ENCODE measurements at regions not wholly inside any gene's neighbourhood (a gene's known extent, or its start where the extent isn't known, plus 50 kb on each side); places are given as distances from the start of the nearest gene placed in this dataset.
"Not testable (repeated sequence)": the region's sequence is repeated elsewhere in the genome, so short reads cannot be mapped to it uniquely, and the experiment has no call there.

GRCh38 chrX:109874548-109874947 is 128.4 kb upstream of the TMEM164 start:
- in situ Hi-C loops (cut with MboI; ENCODE audit: low sequenced_read_pairs) = no loop called here

- in situ Hi-C loops (cut with MboI; ENCODE audit: low sequenced_read_pairs) = loop anchor here (25.0 kb wide), 1 partner anchor 389 kb away; the partner anchor contains the start of gene GUCY2F
Measured at GRCh38 chrX:109875831-109876230, 127.1 kb upstream of the TMEM164 start.

- in situ Hi-C loops (cut with MboI; ENCODE audit: low sequenced_read_pairs) = loop anchor here (25.0 kb wide), 1 partner anchor 391 kb away; the partner anchor contains the start of gene GUCY2F
Measured at GRCh38 chrX:109878236-109878635, 124.7 kb upstream of the TMEM164 start.

GRCh38 chrX:109879991-109880390 is 122.9 kb upstream of the TMEM164 start:
- in situ Hi-C loops (cut with MboI; ENCODE audit: low sequenced_read_pairs) = loop anchor here (10.0 to 25.0 kb wide), 2 partner anchors 165 to 393 kb away; partner anchors contain the start of gene GUCY2F

DNA sequence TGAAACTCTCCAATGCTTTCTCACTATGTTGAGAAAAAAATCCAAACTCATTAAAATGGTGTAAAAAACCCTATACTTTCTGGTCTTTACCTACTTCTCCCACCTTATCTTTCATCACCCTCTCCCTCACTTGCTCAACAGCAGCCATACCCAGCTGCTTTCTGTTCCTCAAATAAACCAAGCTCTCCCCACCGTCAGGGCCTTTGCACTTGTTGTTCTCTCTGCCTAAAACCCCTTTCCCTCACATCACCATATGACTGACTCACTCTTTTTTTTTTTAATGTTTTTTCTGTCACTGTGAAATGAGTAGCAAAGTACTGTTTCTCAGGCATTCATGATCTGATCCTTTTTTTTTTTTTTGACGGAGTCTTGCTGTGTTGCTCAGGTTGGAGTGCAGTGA is 122.3 kb upstream of the TMEM164 start:
- in situ Hi-C loops (cut with MboI; ENCODE audit: low sequenced_read_pairs) = loop anchor here (10.0 to 25.0 kb wide), 2 partner anchors 166 to 393 kb away; partner anchors contain the start of gene GUCY2F

DNA sequence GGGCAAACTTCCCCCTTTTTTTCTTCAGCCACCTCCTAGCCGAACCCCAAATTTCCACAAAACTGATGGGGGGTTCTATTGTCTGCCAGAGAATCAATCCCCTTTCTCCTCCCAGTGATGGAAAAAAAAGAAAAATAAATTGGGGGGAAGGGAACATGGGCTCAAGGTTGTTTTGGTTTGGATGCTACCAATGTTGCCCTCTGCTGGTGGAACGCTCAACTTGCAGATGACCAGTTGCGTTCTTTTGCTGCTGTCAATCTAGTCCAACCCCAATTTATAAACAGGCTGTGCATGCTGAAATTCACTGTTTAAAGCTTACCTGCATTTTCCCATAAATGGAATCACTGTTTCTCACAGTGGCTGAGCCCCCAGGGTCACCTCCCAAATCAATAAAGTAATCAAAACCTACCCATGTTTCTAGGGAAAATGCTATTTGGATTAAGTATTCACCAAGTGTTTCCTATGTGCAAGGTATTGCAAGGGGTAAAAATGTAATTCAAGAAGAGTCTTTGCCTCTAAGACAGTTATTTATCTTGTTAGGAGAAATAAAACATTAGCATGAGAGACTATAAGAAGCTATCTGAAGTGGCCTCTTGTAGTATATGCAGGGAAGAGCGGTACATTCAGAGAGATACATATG is 116.7 kb upstream of the TMEM164 start:
- in situ Hi-C loops (cut with MboI; ENCODE audit: low sequenced_read_pairs) = loop anchor here (10.0 to 25.0 kb wide), 2 partner anchors 171 to 399 kb away; partner anchors contain the start of gene GUCY2F

- in situ Hi-C loops (cut with MboI; ENCODE audit: low sequenced_read_pairs) = loop anchor here (10.0 to 25.0 kb wide), 2 partner anchors 175 to 402 kb away; partner anchors contain the start of gene GUCY2F
Measured at GRCh38 chrX:109889289-109890006, 113.5 kb upstream of the TMEM164 start.

DNA sequence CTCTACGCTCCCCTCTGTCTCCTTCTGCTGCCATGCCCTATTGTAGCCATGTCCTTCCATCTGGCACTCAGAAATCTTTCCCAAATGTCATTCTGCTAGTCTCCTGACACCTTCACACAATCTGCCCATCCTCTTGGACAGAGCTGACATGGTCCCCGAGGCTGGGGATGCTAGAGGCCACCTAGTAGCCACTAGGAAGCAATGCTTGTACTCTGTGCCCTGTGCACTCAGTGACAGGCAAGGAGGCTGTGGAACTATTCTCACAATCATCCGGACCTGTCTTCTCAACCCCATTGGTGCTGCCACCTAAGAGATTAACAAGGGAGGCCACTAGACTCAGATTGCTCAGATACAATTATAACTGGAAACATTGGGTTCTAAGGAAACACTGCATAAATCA is 112.6 kb upstream of the TMEM164 start:
- in situ Hi-C loops (cut with MboI; ENCODE audit: low sequenced_read_pairs) = loop anchor here (25.0 kb wide), 1 partner anchor 403 kb away; the partner anchor contains the start of gene GUCY2F

DNA sequence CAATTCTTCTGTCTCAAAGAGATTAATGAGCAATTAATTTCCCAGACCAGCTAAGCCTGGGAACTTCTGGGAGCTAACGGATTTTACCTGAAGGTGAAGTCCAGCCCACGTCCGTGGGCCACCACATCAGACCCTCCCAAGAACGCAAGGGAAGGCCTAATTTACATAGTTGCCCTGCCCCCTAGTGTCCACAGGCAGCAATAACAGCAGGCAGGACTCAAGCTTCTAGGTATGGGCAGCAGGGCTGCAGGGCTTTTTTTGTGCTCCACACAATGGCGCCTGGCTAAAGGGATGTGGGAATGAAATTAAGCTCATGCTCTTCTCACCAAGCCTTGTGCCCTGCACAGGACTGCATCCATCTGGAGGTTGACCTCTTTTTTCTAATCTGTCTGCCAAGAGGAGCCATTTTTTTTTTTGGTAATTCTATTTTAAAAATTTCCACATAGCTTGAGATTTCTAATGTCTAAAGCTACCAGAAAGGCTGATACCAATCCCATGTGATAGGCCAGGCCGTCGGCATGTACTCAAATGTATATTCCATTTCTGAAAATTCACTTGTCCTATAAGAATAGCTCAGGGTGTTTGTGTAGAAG is 111.9 kb upstream of the TMEM164 start:
- in situ Hi-C loops (cut with MboI; ENCODE audit: low sequenced_read_pairs) = loop anchor here (25.0 kb wide), 1 partner anchor 404 kb away; the partner anchor contains the start of gene GUCY2F

GRCh38 chrX:109896024-109896423 is 106.9 kb upstream of the TMEM164 start:
- in situ Hi-C loops (cut with MboI; ENCODE audit: low sequenced_read_pairs) = loop anchor here (25.0 kb wide), 1 partner anchor 409 kb away; the partner anchor contains the start of gene GUCY2F

- in situ Hi-C loops (cut with MboI; ENCODE audit: low sequenced_read_pairs) = loop anchor here (25.0 kb wide), 2 partner anchors 235 to 510 kb away; no protein-coding TSS in a partner anchor
Measured at GRCh38 chrX:109902665-109903064, 100.2 kb upstream of the TMEM164 start.

DNA sequence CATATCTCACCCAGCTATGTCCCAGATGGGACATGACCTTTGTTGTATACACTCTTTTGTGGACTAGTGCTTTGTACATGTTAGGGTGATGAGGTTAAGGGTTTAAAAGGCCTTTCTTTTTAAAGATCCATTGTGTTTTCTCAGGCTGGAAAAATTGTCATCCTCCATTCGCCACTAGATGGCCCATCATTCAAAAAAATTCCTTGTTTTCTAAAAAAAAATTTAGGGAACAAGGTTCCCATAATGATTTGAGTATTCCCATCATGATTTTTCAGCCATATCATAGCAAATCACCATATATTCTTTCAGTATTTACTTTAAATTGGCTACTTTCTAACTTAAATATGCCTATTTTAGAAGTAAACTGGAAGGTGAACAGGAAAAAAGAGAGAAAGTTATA is 91.9 kb upstream of the TMEM164 start:
- in situ Hi-C loops (cut with MboI; ENCODE audit: low sequenced_read_pairs) = loop anchor here (25.0 kb wide), 2 partner anchors 226 to 501 kb away; no protein-coding TSS in a partner anchor

DNA sequence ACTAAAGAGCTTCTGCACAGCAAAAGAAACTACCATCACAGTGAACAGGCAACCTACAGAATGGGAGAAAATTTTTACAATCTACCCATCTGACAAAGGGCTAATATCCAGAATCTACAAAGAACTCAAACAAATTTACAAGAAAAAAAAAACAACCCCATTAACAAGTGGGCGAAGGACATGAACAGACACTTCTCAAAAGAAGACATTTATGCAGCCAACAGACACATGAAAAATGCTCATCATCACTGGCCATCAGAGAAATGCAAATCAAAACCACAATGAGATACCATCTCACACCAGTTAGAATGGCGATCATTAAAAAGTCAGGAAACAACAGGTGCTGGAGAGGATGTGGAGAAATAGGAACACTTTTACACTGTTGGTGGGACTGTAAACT is 89.9 kb upstream of the TMEM164 start:
- in situ Hi-C loops (cut with MboI; ENCODE audit: low sequenced_read_pairs) = loop anchor here (25.0 kb wide), 2 partner anchors 224 to 499 kb away; no protein-coding TSS in a partner anchor

DNA sequence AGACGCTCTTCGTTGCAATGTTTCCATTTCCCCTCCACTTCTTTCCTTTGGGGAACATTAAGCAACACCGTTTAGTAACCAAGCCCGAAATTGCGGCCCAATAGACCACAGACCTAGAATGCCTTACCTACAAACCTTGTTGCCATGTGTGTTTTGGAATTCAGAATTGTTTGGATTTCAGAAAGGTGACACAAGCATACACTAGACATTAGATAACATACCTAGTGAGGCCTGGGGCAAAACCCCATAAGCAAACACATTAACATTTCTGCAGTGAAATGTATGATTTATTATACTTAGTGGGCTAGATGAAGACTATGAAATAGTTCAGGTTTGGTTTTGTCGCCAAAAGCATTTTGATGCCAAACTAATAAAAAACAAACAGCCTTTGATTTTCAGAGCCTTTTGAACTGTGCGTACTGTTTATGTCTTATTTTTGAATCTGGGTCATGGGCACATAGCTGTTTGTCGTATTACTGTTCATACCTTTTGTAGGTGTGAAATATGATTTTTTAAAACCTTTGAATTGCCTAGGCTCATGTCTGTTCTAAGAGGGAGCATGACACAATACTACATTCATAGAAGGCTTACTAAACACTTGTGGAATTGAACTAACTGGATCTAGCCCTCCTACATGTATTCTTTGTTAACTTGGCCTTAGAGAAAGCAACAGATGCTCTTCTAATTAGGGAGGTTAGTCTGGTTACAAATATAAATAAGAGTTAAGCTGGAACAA is 88.6 kb upstream of the TMEM164 start:
- in situ Hi-C loops (cut with MboI; ENCODE audit: low sequenced_read_pairs) = loop anchor here (25.0 kb wide), 2 partner anchors 223 to 498 kb away; no protein-coding TSS in a partner anchor

DNA sequence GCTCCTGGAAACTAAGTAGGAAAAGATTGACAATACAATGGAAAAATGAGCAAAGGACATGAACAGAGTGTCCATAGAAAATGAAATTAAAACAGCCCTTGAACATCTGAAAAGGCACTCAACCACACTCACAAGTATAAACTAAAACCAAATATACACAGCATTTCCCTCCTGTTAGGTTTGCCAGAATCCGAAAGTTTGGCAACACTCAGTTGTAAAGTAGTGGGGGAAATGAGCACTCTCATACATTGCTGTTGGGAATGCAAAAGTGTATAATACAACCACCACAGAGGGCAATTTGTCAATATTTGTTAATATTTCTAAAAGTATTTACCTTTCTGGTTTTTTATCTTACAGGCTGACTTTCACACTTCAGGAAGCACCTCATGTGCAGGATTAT is 84.2 kb upstream of the TMEM164 start:
- in situ Hi-C loops (cut with MboI; ENCODE audit: low sequenced_read_pairs) = loop anchor here (25.0 kb wide), 2 partner anchors 219 to 494 kb away; no protein-coding TSS in a partner anchor

- in situ Hi-C loops (cut with MboI; ENCODE audit: low sequenced_read_pairs) = loop anchor here (25.0 kb wide), 2 partner anchors 217 to 492 kb away; no protein-coding TSS in a partner anchor
Measured at GRCh38 chrX:109920325-109920724, 82.6 kb upstream of the TMEM164 start.

DNA sequence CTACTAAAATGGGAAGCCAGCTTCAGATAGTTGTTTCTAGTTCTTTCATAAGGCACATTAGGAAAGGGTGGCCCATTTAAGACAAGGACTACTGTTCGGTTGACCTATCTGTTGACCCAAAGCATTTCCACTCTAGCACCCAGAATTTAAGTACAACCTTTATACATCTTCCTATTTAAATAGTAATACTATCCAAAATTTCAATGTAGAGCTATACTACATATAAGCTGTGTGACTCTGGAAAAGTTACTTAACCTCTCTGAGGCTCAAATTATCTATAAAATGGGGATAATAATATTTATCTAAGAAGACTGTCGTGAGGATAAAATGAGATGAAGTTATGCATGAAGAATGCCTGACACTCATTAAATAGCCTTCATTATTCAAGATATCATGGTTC is 82.0 kb upstream of the TMEM164 start:
- in situ Hi-C loops (cut with MboI; ENCODE audit: low sequenced_read_pairs) = loop anchor here (25.0 kb wide), 2 partner anchors 216 to 491 kb away; no protein-coding TSS in a partner anchor

- in situ Hi-C loops (cut with MboI; ENCODE audit: low sequenced_read_pairs) = loop anchor here (25.0 kb wide), 2 partner anchors 215 to 490 kb away; no protein-coding TSS in a partner anchor
Measured at GRCh38 chrX:109922190-109922589, 80.7 kb upstream of the TMEM164 start.

GRCh38 chrX:109925003-109925402 is 77.9 kb upstream of the TMEM164 start:
- in situ Hi-C loops (cut with MboI; ENCODE audit: low sequenced_read_pairs) = not testable (repeated sequence)

DNA sequence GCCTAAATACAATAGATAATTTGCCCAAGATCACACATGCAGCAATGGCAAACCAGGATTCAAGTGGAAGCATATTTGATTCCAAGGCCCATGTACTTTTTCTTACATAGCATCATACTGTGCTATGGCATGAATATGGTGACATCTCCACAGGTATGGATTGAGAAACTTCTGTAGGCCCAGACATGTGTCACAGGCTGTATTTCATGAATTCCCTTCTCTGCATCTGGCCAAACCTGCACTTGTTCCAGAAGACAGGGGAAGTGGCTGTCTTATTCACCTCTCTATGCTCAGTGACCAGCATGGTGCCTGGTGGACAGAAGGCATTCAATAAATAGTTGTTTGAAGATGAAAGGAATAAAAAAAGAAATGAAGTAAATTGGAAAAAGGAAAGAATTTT is 77.3 kb upstream of the TMEM164 start:
- in situ Hi-C loops (cut with MboI; ENCODE audit: low sequenced_read_pairs) = no loop called here
